Brain microvascular endothelial cell (primary cell): ENCODE measurements at regions not wholly inside any gene's neighbourhood (a gene's known extent, or its start where the extent isn't known, plus 50 kb on each side); places are given as distances from the start of the nearest gene placed in this dataset.

Source experiments
- DNase-seq: peaks from one replicate; pipeline ENCODE4 v3.0.0-alpha.2; 2020
- H3K27ac ChIP-seq: fragments of 250-450 bp; sonication (Bioruptor Pico); 2 replicates; pipeline ENCODE4 v1.5.1; 2020; ENCODE audit warnings: mild to moderate bottlenecking, moderate library complexity
- H3K27me3 ChIP-seq: fragments of 250-450 bp; sonication (Bioruptor Pico); replicated peaks from 2 replicates; pipeline ENCODE4 v1.5.1; 2020; ENCODE audit warnings: mild to moderate bottlenecking
- H3K36me3 ChIP-seq: fragments of 250-450 bp; sonication (Bioruptor Pico); replicated peaks from 2 replicates; pipeline ENCODE4 v1.5.1; 2020; ENCODE audit warnings: mild to moderate bottlenecking
- H3K4me3 ChIP-seq: 2 replicates; pipeline ENCODE4 v1.5.1; 2011; ENCODE audit warnings: low read depth, mild to moderate bottlenecking, control low read depth, low read length, moderate library complexity
- CTCF ChIP-seq: IDR thresholded peaks from 2 replicates; pipeline ENCODE4 v1.5.1; 2011; ENCODE audit warnings: low read depth, mild to moderate bottlenecking, moderate library complexity, low read length, control low read depth, inconsistent platforms; ENCODE audit errors: missing control alignments
- in situ Hi-C: cut with HindIII; loops from 2 replicates; pipeline ENCODE4 v1.10.0; 2017; ENCODE audit warnings: low sequenced_read_pairs, low pct_ligation_motif_present

GRCh38 chr9:28206280-28206679, 633.0 kb upstream of the C9orf72 start:
- Histone ChIP-seq H3K36me3 (no peaks in the 10 kb centered on the region), H3K4me3 (no peak overlapping the region), H3K27me3 (no peaks in the 10 kb centered on the region), H3K27ac (no peak overlapping the region)
- no peak for TF ChIP-seq CTCF
- in situ Hi-C loops, result no loop called here
- DNase-seq, result no peak

GRCh38 chr9:28207657-28208056, 634.4 kb upstream of the C9orf72 start:
- in situ Hi-C loops, result no loop called here
- TF ChIP-seq CTCF, result no peak

GRCh38 chr9:28209130-28209529, 635.8 kb upstream of the C9orf72 start:
- no peak for DNase-seq
- no peak overlapping the region for H3K4me3 ChIP-seq
- H3K27me3 ChIP-seq, result no peaks in the 10 kb centered on the region
- H3K36me3 ChIP-seq, result no peaks in the 10 kb centered on the region
- TF ChIP-seq CTCF, result no peak
- no peak overlapping the region for H3K27ac ChIP-seq
- in situ Hi-C loops, result no loop called here

More at GRCh38 chr9:28207657-28208056, 634.4 kb upstream of the C9orf72 start:
- Histone ChIP-seq H3K27me3 (no peaks in the 10 kb centered on the region), H3K36me3 (no peaks in the 10 kb centered on the region), H3K27ac (no peak overlapping the region), H3K4me3 (no peak overlapping the region)
- DNase-seq, result no peak

GRCh38 chr9:28212979-28213378, 639.7 kb upstream of the C9orf72 start:
- in situ Hi-C loops, result no loop called here

GRCh38 chr9:28215536-28216299, 642.4 kb upstream of the C9orf72 start:
- Histone ChIP-seq H3K4me3 (no peak overlapping the region), H3K27ac (no peak overlapping the region), H3K36me3 (no peaks in the 10 kb centered on the region), H3K27me3 (no peaks in the 10 kb centered on the region)
- in situ Hi-C loops, result no loop called here
- no peak for DNase-seq
- TF ChIP-seq CTCF, result no peak

More at GRCh38 chr9:28212979-28213378, 639.7 kb upstream of the C9orf72 start:
- Histone ChIP-seq H3K36me3 (no peaks in the 10 kb centered on the region), H3K4me3 (no peak overlapping the region), H3K27me3 (no peaks in the 10 kb centered on the region), H3K27ac (no peak overlapping the region)
- no peak for TF ChIP-seq CTCF
- DNase-seq, result peak; percentile 40

- no peak overlapping the region for H3K27ac ChIP-seq
- H3K4me3 ChIP-seq, result no peak overlapping the region
- H3K27me3 ChIP-seq, result no peaks in the 10 kb centered on the region
- no peaks in the 10 kb centered on the region for H3K36me3 ChIP-seq
- TF ChIP-seq CTCF, result no peak
- in situ Hi-C loops, result no loop called here
- DNase-seq, result no peak
Measured at GRCh38 chr9:28232686-28233085, 659.4 kb upstream of the C9orf72 start.
